Activated naive CD4-positive, alpha-beta T cell treated with anti-CD3 and anti-CD28 coated beads, Interleukin-2, amount 50 U/mL, for 16 hours (primary cell): ENCODE measurements at regions not wholly inside any gene's neighbourhood (a gene's known extent, or its start where the extent isn't known, plus 50 kb on each side); places are given as distances from the start of the nearest gene placed in this dataset.

Experiments
- DNase-seq: peaks from one replicate; pipeline ENCODE4 v3.0.0-alpha.2; 2020

DNA sequence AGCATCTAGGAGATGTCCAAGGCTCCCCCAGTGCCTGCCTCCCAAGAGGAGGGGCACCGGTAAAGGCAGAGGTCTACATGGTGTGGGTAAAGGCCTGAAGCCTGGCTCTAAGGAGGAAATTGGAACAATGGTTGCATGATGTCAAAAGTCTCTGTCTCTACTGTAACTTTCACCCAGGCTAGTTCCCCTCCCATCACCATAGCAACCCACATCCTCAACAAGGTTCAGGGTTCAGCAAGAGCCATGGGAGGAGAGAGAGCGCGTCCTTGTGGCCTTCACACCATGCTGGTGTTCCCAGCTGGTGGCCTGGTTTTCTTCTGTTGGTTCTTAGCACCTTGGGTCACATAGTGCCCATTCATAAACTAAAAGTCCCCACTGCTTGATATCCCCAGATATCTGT, 196.7 kb upstream of the CDH5 start:
- no peak for DNase-seq

DNA sequence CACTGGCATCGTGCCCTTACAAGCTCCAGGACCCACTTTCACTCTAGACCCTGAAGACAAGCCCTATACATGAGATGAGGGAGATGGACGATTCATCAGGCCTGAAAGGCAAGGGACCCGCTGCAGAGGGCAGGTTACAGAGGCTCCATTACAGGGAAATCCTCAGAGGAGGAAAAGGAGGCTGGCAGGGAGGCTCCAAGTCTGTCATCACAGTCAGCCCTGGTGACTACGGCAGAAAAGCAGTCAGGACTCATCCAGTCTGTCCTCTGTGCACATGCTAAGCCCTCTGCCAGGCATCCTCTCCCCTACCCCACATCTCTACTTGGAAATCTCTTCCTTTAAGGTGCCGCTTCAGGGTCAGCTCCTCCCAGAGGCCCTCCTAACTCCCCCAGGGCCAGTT, 197.7 kb upstream of the CDH5 start:
- DNase-seq = no peak

DNA sequence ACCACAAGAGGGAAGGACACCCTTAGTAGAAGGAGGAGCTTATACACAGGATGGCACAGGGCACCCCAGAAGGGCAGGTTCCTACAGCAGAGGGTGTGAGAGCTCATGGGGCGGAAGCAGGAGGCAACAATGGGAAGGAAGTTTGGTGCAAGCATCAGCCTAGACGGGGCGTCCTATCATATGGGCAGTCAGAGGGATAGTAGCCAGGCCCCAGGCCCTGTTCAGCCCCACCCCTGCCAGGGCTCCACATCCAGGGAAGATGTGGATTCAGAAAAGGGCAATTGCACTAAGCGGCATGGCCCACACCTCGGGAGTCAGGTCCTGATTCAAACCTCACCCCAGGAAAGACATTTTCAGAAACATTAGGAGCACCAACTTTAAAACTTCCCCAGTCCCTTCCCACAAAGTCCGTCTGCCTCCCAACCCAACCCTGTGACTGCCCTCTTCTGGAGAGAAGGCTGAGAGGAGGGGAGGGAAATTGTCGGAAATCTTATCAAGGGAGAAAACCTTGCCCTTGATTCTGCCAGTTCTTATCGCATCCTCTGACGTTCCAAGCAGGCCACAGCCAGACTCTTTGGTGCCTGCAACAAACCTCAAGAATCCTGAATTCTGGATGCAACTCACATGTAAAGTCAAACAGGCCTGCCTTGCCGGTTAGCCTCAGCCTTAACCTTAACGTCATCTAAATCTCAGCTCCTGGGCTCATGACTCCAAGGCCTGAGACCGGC, 198.8 kb upstream of the CDH5 start:
- DNase-seq = no peak

DNA sequence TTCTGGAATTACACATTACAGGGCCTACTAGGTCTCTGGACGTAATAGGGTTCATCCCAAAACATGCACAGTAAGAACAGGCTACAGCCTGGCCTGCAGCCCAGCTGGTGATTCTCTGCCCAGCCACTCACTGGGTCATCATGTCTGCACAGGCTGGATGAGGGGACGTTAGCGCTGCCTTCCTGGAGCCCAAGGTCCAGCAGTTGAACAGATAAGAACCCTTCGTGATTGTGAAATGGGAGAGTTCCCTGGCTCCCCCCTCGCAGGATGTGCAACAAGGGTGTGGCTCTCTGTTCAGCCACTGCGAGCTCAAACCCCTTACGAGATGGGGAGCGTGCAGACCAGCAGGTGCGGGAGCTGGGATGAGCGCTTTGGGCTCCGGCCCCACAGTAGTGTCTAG, 200.0 kb upstream of the CDH5 start:
- DNase-seq = no peak

DNA sequence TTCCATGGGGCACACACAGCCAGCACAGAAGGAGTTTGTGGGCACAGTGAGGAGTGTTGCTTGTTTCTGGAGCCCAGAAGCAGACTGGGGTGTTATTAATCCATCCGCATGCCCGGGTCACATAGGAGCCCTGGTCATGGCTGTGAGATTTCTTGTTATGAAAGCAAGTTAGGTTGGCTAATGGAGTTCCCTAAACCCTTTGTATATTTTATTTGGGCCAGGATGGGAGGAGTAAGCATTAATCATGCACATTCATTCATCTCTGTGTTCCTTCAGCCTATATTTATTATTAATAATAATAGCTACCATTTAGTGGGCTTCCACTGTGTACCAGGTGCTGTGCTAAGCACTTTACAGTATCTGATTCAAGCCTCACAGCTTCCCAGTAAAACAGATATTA, 200.6 kb upstream of the CDH5 start:
- DNase-seq = no peak

DNA sequence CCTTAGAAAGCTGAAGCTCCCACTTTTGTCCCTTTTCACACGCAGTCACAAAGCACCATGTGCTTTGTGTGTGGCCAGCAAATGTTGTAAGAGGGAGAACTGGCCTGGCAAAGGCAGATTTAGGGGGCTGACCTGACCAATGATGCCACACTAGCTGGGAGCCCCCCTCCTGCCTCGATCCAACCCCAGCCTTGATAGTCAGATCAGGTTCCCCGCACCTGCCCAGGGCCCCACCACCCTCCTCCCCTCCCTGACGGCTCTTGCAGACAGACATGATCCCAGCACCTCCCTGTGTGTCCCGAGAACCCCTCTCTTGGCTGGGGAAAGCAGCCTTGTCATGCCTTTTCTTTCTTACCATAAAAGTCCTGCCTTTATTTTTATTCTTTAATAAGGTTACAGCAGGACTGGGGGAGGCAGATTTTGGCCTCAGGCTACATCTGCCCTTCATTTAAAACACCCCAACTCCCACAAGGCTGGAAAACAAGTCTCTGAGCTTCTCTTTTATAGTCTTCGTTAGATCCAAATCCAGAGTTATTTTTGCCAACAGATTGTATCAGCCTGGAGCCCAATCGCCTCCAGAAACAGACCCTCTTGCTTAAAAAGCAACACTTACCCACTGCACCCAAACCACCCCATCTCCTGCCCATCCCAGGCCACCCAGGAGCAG, 201.8 kb upstream of the CDH5 start:
- no peak for DNase-seq

DNA sequence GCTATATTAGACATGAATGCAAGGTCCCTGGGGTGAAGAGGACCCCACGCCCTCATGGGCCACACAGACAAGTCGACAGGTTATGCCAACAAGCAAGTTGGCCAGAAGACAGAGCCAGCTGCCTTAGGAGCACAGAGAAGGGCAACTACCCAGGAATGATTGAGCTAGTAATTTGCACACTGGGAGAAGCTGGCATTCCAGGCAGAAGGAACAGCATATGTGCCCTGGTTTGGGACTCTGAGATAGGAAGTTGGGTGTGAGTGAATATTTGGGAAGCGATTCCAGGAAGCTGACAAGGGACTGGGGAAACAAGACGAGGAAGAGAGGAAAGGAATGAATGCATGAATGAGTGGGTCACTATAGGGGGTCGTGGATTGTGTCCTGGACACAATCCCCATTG, 203.7 kb upstream of the CDH5 start:
- no peak for DNase-seq

DNA sequence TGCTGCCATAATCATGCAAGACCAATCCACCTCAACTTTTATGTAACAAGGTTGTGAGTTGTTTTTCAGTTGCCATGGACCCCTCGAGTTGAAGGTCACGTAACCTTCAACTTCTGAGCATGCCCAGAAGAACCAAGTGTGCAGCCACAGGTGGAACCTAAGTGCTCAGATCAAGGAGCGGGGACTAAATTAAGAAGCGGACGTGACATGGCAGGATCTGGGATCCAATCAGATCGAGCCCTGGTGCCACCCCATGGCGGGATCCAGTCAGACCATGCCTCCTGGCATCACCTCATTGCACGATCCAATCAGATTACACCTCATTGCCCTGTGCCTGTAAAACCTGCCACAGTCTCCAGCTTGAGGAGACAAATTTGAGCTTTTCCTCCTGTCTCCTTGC, 204.5 kb upstream of the CDH5 start:
- DNase-seq = no peak

DNA sequence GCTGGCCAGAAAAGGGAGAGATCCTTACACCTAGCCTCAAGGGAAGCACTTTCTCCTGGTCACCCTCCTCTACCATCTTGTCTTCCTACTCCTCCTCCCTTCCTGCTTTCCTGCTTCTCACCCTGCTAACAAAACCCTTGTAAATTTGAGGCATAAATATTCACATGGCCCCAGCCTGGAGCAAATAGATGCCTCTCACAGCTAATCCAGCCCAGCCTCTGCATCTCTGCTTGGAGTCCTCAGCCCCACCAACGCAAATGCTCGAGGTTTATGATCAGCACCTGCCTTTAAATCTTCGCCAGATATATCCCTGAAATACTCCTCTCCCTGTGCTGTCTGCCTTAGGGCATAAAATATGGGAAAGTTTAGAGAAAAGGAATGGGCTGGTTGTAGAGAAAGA, 205.2 kb upstream of the CDH5 start:
- DNase-seq = no peak

DNA sequence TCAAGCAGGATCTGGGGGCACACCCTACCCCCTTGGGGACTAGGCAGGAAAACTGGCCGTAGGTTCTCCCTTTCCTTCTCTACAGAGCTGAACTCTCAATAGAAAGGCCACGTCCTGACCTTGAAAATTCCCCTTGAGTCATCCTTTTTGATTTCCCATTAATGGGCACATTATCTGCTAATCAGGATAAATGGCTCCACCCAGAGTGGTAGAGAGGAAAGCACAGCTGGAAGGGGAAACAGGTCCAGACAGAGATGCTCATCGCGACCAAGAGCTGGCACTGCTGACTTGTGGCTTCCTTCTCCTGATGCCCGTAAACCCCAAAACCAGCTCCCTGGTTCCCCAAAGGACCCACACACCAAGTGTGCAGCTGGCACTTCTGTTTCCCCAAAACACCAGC, 206.5 kb upstream of the CDH5 start:
- DNase-seq = no peak

DNA sequence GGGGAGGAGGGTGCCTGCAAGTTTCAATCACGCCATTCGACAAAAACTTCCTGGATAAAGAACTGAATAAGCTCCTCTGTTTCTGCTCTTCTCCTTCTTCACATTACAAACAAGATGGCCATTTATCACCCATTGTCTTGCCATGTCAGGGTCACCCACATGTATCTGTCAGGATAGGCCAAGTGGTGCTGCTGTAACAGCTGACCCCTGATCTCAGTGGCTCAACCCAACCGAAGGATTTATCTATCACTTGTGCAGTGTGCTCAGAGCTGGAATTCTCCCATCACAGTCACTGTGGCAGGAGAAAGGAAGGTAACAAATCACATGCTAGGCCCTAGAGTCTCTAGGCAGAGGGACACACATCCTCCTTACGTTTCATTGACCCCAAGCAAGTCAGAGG, 210.0 kb upstream of the CDH5 start:
- DNase-seq = no peak

DNA sequence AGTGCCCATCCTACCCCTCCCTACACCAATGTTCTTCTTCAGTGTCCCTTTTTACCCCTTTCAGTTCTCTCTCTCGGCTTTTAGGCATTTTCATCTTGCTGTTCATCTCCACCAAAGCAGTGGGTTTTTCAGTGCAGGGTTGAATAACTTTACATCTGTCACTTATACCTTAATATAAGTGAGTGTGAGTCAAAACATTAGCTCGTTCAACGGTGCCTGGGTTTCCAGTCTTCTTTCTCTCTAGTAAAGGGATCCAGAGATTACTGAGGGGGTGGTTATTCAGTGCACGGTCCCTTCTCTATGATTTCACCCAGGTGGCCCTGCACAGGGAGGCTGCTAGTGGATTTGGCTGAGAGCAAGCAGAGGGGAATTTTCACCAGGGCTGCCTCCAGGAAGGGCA, 210.6 kb upstream of the CDH5 start:
- DNase-seq = no peak

DNA sequence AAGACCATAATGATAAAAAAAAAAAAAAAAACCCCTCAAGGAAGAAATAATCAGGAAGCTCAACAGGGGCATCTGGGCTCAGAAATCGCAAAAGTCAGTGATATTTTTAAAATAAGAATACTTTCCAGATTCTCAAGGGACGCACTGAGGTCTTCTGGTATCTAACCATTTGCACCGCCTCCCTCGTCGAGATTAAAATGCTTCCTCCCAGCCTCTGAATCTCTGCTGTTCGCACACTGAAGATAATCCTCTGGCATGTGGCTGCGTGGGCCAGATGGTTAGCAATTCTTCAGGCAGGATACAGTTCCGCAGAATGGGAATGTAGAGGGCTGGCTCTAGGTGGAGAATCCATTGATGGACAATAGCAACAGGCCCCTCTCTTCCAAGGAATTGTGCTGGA, 211.7 kb upstream of the CDH5 start:
- no peak for DNase-seq

DNA sequence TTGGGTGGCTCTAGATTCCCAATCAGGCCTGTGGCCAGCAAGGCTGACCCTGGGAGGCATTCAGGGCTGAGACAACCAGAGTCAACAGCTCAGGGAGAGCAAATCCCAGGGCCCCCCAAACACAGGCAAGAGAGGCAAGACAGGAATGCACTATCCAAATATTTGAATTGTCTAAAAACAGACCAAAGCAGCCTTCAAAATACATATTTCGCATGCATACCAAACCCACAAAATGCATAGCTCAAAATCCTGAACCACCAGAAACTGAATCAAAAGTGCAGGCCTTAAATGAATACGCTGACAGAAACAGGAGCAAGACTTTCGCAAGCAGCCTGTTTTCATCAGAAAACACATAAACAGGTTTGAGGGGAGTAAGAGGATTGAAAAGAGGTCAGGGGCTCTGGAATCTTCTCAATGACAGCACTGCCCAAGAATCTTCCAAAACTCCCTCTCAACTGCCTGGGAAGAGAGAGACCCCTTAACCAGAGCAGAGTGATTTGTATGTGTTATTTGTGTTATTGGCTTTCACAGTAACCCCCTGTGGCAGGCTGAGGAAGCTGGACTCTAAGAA, 213.6 kb upstream of the CDH5 start:
- no peak for DNase-seq

DNA sequence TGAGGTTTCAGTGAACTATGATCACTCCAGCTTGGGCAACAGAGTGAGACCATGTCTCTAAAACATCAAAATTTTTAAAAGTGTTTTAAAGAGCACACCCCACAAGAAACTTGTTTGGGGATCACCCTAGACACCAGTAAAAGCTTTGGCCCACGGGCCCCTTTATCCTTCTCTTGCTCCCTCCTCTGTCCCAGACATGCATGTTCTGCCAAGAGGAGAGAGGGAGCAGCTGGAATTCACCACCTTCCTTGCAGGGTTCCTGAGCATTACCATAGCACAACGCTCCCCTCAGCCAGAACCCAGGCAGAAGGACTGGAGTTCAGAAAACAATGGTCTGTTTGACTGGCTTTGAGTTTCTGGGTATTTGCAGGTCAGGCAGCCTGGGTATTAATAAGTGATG, 214.3 kb upstream of the CDH5 start:
- no peak for DNase-seq

DNA sequence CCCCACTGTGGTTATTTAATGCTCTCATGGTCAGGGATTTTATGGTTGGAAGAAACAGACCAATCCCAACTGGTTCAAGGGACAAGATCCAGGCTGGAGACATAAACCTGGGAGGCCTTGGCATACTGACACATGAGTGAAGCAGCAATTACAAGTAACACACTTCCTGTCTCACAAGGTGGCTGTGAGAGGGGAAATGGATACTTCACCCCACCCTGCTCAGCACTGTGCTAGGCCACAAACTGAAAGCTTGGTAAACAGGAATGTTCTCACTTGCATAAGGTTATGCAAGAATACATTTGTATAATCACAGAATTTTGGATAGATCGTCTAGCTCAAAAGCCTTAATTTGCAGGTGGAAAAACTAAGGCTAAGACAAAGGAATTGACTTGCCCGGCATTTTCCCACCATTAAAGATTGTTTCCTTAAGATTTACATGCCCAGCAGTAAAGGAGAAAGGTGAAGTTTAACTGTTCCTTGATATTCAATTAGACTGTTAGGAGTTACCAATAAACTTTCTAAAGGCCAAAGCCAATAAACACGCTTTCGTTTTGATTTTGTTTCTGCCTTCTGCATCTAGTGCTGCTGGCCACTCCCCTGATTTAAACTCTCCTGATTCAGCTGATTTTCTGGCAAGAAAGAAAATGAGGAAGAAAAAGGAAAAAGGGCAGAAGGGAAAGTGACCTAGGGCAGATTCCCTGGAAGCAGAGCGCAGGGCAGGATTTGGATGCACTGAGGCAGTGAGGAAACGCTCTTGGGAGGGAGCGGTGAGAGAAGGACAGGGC, 215.6 kb upstream of the CDH5 start:
- DNase-seq = no peak

DNA sequence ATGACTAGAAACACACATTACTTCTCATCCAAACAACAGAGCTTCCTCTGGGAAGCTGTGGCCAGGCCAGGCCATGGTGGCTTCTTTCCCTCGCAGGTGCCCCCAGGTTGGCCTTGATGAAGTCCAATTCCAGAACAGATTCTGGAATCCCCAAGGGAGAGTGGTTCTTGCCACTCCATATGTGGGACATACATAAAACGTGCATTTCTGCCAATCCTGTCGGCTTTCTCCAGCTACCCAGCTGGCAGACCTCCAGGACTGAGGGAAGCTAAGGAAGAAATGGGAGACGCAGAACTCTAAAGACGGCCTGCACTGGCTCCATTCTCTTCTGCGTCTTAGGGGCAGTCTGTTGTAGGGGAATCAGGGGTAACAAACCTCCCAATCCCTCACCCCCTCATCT, 219.2 kb upstream of the CDH5 start:
- no peak for DNase-seq

DNA sequence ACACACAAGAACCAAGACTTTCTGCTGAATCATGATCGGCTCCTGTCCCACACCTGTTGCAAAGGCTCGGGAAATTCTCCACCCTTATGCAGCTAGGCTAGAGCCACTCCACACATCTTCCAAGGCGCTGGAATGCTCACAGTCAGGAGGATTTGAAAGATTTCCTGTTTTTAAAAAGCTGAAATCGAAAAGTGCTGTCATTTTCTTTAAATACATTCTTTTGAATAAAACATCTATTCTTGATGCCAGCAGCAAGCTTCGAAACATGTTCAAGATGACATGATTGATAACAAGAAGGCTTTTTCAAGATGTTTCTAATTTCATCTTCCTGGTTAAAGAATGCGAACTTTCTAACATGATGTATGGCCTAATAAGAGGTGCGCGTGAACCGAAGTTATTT, 219.7 kb upstream of the CDH5 start:
- no peak for DNase-seq

DNA sequence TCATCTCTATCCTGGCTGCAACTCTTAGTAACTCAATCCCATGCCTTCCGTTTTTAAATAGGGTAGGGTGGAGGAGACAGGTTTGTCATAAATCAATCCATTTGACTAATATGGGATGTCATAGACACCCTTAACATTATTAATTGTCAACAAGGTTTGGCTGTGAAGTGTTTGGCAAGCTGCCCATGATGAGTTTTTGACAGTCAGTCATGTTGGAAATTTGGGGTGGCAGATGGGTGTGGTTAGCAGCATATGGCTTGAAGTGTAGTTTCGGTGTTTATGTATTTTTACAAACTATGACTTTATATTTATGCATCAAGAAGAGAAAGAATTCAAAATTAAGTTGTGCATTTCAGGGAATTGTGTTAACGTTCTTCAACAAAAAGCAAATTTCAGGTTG, 221.8 kb upstream of the CDH5 start:
- no peak for DNase-seq

DNA sequence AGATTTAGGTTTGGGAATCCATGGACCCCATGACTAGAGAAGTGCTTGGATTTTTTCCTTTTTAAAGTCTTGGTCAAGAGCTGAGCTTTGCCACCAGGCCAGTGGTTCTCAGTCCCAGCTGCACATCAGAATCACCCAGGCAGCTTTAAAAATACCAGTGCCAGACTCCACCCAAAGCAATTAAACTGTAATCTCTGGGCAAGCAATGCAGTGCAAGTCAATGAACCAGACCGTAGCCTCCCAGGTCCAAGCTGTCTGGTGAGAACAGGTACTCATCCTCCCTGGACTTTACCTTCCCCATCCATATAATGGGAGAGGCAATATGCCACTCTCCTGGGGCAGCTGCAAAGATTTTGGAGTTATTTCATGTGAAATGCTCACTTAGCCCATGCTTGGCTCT, 223.1 kb upstream of the CDH5 start:
- DNase-seq = no peak

DNA sequence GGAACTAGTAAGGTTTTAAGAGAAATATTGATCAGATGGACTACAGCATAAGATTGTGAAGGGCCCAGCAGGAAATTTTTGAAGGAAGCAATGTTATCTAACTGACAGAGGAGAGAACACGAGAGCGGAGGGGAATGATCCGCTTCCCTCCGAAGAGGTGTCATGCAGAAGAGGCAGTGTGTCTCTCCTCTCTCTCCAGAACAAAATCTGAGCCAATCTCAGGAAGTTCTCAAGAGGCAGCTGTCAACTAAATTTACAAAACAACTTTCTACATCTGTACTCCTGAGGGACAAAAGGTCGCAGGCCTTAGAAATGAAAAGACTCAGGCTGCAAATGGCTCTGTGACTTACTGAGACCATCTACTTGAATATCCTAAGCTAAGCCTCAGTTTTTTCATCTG, 224.6 kb upstream of the CDH5 start:
- DNase-seq = no peak

DNA sequence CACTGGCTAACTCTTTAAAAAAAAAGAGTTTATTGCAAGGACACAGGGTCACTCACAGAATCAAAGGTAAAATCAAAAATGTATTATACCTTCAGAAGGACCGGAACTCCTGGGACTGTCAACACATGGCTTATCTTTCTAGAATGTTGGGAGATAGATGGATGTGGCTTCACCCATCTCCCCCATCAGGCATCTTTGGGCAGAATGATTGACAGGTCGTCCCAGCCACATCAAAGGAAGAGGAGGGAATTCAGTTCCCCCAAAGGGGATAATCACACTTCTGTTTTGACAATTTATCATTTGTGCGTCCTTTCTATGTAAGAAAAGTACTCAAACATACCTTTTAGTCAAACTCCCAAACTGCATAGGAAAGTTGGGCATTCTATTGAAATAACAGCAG, 228.6 kb upstream of the CDH5 start:
- DNase-seq = no peak

DNA sequence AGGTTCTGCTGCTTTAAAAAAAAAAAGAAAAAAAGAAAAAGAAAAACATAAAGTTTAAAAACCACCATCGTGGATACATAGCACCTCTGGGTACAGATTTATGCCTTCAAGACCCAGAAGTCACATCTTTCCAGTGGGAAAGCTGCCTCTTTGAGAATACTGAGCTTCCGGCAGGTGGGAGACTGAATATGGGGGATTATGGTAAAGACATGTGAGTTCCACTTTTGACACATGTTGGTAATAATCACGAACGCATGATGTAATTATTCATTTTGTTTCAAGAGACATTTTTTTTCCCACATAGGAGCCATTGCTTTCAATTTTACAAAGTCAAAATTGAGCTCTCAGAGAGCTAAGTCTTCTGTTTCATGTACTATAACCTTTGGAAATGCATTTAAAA, 229.7 kb upstream of the CDH5 start:
- DNase-seq = no peak

DNA sequence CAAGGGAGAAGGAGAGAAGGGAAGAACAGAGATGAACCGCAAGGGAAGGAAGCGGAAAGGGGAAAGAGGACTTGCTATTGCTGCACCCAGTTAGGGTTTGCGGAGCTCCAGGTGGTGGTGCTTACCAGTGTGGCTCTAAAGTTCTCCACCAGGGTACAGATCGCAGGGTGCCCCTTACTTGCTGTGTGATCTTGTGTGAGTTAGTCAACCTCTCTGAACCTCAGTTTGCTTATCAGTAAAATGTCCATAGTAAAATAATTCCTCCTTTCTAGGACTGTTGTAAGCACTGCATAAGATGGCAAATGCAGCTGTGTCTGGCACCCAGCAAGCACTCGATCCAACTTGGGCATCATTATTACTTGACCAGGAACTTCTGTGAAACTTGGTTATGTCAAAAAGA, 230.7 kb upstream of the CDH5 start:
- no peak for DNase-seq
